GM06990 (cell line): ENCODE measurements at regions not wholly inside any gene's neighbourhood (a gene's known extent, or its start where the extent isn't known, plus 50 kb on each side); places are given as distances from the start of the nearest gene placed in this dataset.

Source experiments
- DNase-seq: peaks from one replicate; pipeline ENCODE4 v3.0.0-alpha.2; 2011; ENCODE audit not compliant: insufficient read length; ENCODE audit errors: extremely low read depth
- H3K27me3 ChIP-seq: replicated peaks from 2 replicates; pipeline ENCODE4 v1.6.0; 2011; ENCODE audit warnings: low read length; ENCODE audit not compliant: control insufficient read depth, insufficient read depth
- H3K36me3 ChIP-seq: 2 replicates; pipeline ENCODE4 v1.5.1; 2011; ENCODE audit warnings: low read length; ENCODE audit not compliant: control insufficient read depth, insufficient read depth
- H3K4me3 ChIP-seq: replicated peaks from 2 replicates; pipeline ENCODE4 v1.5.1; 2011; ENCODE audit warnings: low read depth, mild to moderate bottlenecking, control low read depth, low read length
- TF ChIP-seq, protein P1 (sequence below): IDR thresholded peaks from 2 replicates; pipeline ENCODE4 v1.5.1; 2011; ENCODE audit warnings: low read length, control low read depth, mild to moderate bottlenecking, inconsistent platforms; ENCODE audit not compliant: insufficient read depth, poor library complexity, severe bottlenecking

DNA sequence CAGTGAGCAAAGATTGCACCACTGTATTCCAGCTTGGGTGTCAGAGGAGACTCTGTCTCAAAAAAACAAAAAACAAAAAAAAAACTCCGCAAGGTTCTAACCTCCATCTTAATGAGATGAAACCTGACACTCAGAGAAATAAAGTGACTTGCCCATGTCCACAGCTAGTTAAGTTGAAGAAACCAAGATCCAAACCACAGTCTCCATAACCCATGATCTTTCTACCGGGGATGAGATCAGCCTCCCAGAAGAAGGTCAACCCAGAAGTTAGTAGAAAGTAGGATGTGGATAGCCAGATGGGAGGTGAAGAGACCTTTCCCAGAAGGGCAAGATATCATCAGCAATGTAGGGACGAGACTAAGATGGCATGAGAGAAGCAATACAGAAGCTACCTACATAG lies 140.4 kb upstream of the ADRA1B start:
- DNase-seq = no peak
- Histone ChIP-seq H3K4me3 (no peak overlapping the region), H3K27me3 (peaks cover 1% of the 10 kb centered on the region; the same call in 1 of the 2 replicates), H3K36me3 (no peaks in the 10 kb centered on the region)
- TF ChIP-seq, protein P1, sequence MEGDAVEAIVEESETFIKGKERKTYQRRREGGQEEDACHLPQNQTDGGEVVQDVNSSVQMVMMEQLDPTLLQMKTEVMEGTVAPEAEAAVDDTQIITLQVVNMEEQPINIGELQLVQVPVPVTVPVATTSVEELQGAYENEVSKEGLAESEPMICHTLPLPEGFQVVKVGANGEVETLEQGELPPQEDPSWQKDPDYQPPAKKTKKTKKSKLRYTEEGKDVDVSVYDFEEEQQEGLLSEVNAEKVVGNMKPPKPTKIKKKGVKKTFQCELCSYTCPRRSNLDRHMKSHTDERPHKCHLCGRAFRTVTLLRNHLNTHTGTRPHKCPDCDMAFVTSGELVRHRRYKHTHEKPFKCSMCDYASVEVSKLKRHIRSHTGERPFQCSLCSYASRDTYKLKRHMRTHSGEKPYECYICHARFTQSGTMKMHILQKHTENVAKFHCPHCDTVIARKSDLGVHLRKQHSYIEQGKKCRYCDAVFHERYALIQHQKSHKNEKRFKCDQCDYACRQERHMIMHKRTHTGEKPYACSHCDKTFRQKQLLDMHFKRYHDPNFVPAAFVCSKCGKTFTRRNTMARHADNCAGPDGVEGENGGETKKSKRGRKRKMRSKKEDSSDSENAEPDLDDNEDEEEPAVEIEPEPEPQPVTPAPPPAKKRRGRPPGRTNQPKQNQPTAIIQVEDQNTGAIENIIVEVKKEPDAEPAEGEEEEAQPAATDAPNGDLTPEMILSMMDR = no peak

DNA sequence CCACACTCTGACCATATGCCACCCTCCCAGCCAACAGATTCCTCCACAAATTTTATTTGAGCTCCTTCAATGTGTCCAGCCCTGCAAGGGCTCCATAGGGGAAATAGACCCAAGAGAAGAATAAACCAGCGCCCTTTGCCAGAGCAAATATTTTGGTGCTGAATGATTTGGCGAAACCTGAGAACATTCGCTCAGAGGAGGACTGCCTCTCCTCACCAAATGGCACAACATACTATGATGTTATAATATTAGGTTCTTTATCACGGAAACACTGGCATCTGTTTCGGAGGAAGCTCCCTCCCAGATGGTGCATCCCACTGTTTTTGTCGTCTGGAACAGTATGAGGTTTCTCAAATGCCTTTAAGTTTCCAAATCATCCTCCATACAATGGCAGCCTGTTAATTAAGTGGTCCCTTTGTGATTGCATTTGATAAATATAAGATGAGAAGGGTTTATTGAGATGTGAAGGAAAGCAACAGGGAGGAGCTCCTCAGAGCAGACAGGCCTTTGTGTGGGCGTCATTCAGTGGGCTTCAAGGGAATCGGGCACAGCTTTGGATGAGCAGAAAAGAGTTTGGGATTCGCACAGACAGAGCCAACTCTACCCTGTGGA lies 139.1 kb upstream of the ADRA1B start:
- no peak for DNase-seq
- H3K36me3 ChIP-seq = no peaks in the 10 kb centered on the region
- TF ChIP-seq, protein P1 = no peak
- peaks cover 1% of the 10 kb centered on the region; the same call in 1 of the 2 replicates for H3K27me3 ChIP-seq
- no peak overlapping the region for H3K4me3 ChIP-seq

DNA sequence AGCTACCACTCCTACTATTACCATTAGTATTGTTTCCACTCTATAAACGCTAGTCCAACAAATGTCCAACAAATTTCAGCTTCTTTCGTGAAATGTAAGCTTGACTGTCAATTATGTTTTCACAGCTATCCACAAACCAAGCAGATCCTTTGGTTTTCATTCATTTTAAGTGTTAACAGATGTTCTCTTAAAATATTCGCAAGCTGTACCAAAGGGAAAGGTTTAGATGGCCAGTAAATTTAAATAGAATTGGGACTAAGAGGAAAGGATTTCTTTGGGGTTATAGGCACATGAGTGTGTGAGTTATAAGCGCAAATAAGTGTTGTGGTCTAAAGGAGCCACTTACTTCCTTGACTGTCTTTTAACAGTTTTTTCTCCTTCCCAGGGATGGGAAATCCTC lies 136.8 kb upstream of the ADRA1B start:
- no peak overlapping the region for H3K4me3 ChIP-seq
- H3K27me3 ChIP-seq = peaks cover 1% of the 10 kb centered on the region
- TF ChIP-seq, protein P1 = no peak
- H3K36me3 ChIP-seq = no peaks in the 10 kb centered on the region
- no peak for DNase-seq

DNA sequence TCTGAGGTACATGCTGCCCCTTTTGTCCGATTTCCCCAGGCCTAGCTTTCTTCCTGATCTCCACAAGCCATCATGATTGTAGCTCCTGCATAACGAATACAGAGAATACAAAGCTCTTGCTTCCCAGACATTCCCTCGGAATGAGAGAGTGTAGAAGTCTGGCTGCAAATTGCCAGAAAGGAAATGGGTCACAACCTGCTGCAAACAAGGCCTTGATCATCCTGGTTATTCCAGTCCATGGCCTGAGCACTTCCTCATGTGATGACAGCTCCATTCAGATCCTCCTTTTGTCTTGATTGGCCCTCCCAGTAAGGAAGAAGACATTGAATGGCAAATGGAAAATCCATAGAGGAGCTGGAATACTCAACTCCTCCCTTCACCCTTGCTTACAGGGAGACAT lies 136.0 kb upstream of the ADRA1B start:
- Histone ChIP-seq H3K27me3 (no peaks in the 10 kb centered on the region; the same call in 1 of the 2 replicates), H3K4me3 (no peak overlapping the region), H3K36me3 (no peaks in the 10 kb centered on the region)
- DNase-seq = no peak
- TF ChIP-seq, protein P1 = no peak

DNA sequence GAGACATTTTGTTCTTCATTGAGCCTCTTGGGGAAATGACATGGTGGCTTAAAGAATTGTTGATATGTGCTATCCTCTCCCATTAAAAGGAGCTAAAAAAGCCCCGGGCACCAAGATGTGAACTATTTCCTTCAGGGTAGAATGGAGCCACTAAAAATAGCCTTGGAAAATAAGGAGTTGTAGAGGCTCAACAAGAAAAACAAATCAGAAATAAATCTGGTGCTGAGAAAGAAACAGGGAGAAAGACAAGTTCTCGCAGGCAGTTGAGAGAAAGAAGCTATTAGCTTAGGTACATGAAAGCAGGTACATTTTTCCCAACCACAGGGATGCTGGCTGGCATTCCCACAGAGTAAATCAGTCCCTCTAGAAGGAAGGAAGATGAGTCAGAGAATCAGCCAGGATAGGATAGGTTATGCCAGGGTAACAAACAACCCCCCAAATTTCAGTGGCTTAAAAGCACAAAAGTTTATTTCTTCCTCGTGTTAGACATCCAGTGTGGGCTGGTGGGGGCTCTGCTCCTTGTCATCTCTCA lies 134.6 kb upstream of the ADRA1B start:
- Histone ChIP-seq H3K27me3 (no peaks in the 10 kb centered on the region; the same call in 1 of the 2 replicates), H3K4me3 (no peak overlapping the region), H3K36me3 (no peaks in the 10 kb centered on the region)
- TF ChIP-seq, protein P1 = no peak
- no peak for DNase-seq
